ENCODE measurements at regions not wholly inside any gene's neighbourhood (a gene's known extent, or its start where the extent isn't known, plus 50 kb on each side); places are given as distances from the start of the nearest gene placed in this dataset.

DNA sequence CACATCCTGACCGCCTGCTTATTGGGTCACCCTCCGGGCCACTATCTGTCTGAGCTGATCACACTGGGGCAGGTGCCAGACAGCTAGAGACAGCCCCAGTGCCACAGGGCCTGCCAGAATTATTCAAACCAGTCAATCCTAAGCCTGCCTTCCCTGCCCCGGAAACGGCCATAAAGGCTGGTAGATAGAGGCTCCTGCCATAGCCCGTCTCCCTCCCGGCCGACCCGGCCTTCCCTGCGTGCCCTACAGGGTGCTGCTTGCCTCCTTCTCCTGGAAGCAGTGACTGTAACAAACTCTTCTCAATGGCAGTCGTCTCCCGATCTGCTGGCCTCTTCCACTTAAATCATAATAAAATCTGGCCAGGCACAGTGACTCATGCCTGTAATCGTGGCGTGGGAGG lies 158.6 kb upstream of the SOX1 start:
- H3K36me3 ChIP-seq = no peaks in the 10 kb centered on the region
- peaks cover 39% of the 10 kb centered on the region for H3K27me3 ChIP-seq
- no peak overlapping the region for H3K27ac ChIP-seq
- ATAC-seq = no peak
- no peak for TF ChIP-seq POLR2A (IDR thresholded peaks at IDR 0.05)
- TF ChIP-seq, protein P1, sequence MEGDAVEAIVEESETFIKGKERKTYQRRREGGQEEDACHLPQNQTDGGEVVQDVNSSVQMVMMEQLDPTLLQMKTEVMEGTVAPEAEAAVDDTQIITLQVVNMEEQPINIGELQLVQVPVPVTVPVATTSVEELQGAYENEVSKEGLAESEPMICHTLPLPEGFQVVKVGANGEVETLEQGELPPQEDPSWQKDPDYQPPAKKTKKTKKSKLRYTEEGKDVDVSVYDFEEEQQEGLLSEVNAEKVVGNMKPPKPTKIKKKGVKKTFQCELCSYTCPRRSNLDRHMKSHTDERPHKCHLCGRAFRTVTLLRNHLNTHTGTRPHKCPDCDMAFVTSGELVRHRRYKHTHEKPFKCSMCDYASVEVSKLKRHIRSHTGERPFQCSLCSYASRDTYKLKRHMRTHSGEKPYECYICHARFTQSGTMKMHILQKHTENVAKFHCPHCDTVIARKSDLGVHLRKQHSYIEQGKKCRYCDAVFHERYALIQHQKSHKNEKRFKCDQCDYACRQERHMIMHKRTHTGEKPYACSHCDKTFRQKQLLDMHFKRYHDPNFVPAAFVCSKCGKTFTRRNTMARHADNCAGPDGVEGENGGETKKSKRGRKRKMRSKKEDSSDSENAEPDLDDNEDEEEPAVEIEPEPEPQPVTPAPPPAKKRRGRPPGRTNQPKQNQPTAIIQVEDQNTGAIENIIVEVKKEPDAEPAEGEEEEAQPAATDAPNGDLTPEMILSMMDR (IDR thresholded peaks at IDR 0.05) = no peak
- no peak for TF ChIP-seq EP300 (IDR thresholded peaks at IDR 0.05)
- no peak for TF ChIP-seq POLR2AphosphoS5 (IDR thresholded peaks at IDR 0.05)
- H3K4me3 ChIP-seq = no peak overlapping the region
- no peaks in the 10 kb centered on the region for H3K4me1 ChIP-seq
- WGBS, 2 donors (ENCODE audit: low coverage in 1 of 2) = 55 to 70% methylated on average over 2 to 4 of the region's 13 CpGs
- H3K9me3 ChIP-seq = no peaks in the 10 kb centered on the region

DNA sequence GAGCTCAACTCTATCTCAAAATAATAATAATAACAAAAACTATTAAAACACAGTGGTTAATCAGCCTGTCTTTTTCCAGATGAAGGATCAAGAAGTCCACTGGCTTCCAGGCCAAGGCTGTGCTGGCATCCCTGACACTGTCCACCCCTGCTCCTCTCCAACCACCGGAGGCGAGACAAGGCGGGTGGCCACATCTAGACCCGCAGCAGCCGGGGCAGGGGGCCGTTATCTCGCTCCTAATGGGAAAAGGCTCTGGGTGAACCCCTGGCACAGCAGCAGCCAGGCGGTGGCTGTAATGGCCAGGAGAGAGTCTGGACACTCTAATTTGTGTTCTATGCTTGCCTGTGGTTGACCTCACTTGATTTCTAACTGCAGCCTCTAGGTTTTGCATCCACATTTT lies 158.0 kb upstream of the SOX1 start:
- ATAC-seq = no peak
- H3K27me3 ChIP-seq = peaks cover 35% of the 10 kb centered on the region
- H3K4me1 ChIP-seq = no peaks in the 10 kb centered on the region
- H3K9me3 ChIP-seq = no peaks in the 10 kb centered on the region
- no peak overlapping the region for H3K4me3 ChIP-seq
- 80 to 88% methylated on average over 3 to 4 of the region's 8 CpGs for WGBS, 2 donors (ENCODE audit: low coverage in 1 of 2)
- no peaks in the 10 kb centered on the region for H3K36me3 ChIP-seq
- TF ChIP-seq EP300 (IDR thresholded peaks at IDR 0.05) (no peak), POLR2AphosphoS5 (IDR thresholded peaks at IDR 0.05) (no peak), POLR2A (IDR thresholded peaks at IDR 0.05) (no peak)
- TF ChIP-seq, protein P1 (IDR thresholded peaks at IDR 0.05) = no peak
- H3K27ac ChIP-seq = no peak overlapping the region

GRCh38 chr13:111909501-111909900 lies 157.4 kb upstream of the SOX1 start:
- no peak for ATAC-seq
- 80% methylated on average over 5 of the region's 12 CpGs; no CpG with 5 or more reads in 1 of the 2 donors for WGBS, 2 donors (ENCODE audit: low coverage in 1 of 2)

DNA sequence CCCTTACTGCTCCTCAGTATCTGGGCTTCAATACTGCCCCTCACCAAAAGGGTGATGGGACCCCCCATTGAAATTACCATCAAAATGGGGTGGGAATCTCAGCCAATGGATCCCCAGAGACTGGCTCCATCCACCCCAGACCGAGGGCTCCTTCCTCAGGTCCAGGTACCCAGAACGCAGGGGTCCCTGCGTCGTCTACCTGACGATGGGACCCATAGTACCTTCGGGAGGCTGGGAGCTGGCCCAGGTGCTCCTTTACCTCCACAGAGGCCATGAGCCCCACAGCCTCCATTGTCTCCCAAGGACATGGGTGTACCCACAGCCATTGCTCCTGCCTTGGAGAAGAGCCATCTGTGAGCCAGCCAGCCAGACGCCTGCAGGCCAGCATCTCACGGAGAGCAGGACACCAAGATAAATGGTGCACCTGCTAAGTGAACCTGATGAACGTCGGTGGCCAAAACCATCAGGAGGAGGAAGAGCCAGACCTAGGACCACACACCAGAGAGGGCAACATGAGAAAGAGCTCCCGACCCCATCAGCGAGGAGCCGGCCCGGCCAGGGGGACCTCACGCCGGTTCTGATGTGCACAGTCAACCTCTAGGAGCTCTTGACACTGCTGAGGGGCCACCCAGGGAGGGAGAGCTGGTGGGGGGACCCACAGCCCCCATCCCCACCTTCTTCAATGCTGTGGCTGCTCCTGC lies 156.8 kb upstream of the SOX1 start:
- Histone ChIP-seq H3K4me1 (no peaks in the 10 kb centered on the region), H3K4me3 (no peak overlapping the region), H3K27me3 (peaks cover 24% of the 10 kb centered on the region), H3K36me3 (no peaks in the 10 kb centered on the region), H3K9me3 (no peaks in the 10 kb centered on the region), H3K27ac (no peak overlapping the region)
- ATAC-seq = no peak
- 100% methylated on average over 5 of the region's 16 CpGs; no CpG with 5 or more reads in 1 of the 2 donors for whole genome bisulfite sequencing, 2 donors (ENCODE audit: low coverage in 1 of 2)
- TF ChIP-seq, protein P1 (IDR thresholded peaks at IDR 0.05) = no peak
- TF ChIP-seq POLR2AphosphoS5 (IDR thresholded peaks at IDR 0.05) = no peak
- TF ChIP-seq EP300 (IDR thresholded peaks at IDR 0.05) = no peak
- TF ChIP-seq POLR2A (IDR thresholded peaks at IDR 0.05) = no peak

More at GRCh38 chr13:111909501-111909900, 157.4 kb upstream of the SOX1 start:
- TF ChIP-seq POLR2A (IDR thresholded peaks at IDR 0.05) = no peak
- no peak for TF ChIP-seq POLR2AphosphoS5 (IDR thresholded peaks at IDR 0.05)
- no peak for TF ChIP-seq EP300 (IDR thresholded peaks at IDR 0.05)
- TF ChIP-seq, protein P1 (IDR thresholded peaks at IDR 0.05) = no peak
- Histone ChIP-seq H3K27me3 (peaks cover 30% of the 10 kb centered on the region), H3K4me1 (no peaks in the 10 kb centered on the region), H3K27ac (no peak overlapping the region), H3K4me3 (no peak overlapping the region), H3K9me3 (no peaks in the 10 kb centered on the region), H3K36me3 (no peaks in the 10 kb centered on the region)

DNA sequence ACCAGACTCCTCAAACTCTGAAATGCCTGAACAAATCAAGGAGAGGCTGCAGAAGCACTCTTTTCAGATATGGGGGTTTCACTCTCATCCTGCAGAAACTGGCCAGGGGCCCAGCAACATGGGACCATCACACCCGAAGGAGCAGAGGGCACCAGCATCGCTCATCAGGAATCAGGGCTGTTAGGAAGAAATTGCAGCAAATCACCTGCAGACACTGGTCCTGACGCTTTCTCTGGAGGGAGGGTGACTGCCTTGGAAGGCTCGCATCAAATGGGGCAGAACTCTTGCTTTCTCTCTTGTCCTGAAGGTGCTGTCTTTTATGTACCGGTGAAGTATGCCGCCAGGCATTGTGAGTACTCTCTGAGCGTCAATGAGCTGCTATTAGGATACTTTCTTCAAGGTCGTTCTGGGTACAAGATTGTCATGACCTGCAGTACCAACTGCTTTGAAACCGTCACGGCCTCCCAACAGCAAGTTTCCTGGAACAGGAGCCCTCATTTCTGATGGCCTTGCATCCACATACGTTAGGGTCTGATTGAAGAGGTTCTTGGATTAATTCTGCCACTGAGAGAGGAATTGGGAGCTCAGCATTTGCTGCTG lies 155.7 kb upstream of the SOX1 start:
- Histone ChIP-seq H3K36me3 (no peaks in the 10 kb centered on the region), H3K27ac (no peak overlapping the region), H3K27me3 (peaks cover 23% of the 10 kb centered on the region), H3K4me3 (no peak overlapping the region), H3K9me3 (no peaks in the 10 kb centered on the region), H3K4me1 (no peaks in the 10 kb centered on the region)
- no peak for ATAC-seq
- TF ChIP-seq POLR2AphosphoS5 (IDR thresholded peaks at IDR 0.05) (no peak), EP300 (IDR thresholded peaks at IDR 0.05) (no peak), POLR2A (IDR thresholded peaks at IDR 0.05) (no peak)
- TF ChIP-seq, protein P1 (IDR thresholded peaks at IDR 0.05) = no peak
- 82 to 87% methylated on average over 5 to 9 of the region's 11 CpGs for WGBS, 2 donors (ENCODE audit: low coverage in 1 of 2)

All from gastroesophageal sphincter (tissue), 4 donors.